ENCODE measurements at regions not wholly inside any gene's neighbourhood (a gene's known extent, or its start where the extent isn't known, plus 50 kb on each side); places are given as distances from the start of the nearest gene placed in this dataset.

GRCh38 chr2:41947701-41948396 lies 100.0 kb upstream of the PKDCC start:
- peaks cover 0 to 3% (median 0%) of the 10 kb centered on the region in 7 donors for H3K9me3 Mint-ChIP-seq
- H3K27ac Mint-ChIP-seq: no peak overlapping the region
- H3K27me3 Mint-ChIP-seq: peaks cover 21 to 51% (median 34%) of the 10 kb centered on the region in 3 donors
- H3K36me3 Mint-ChIP-seq: no peaks in the 10 kb centered on the region
- ATAC-seq (ENCODE audit: low read depth in 2 of 2) (no peak), DNase-seq (no peak)
- H3K4me3 Mint-ChIP-seq: no peak overlapping the region
- peaks cover 6 to 11% (median 9%) of the 10 kb centered on the region in 3 donors for H3K4me1 Mint-ChIP-seq

GRCh38 chr2:41948397-41948763 lies 99.4 kb upstream of the PKDCC start:
- Mint-ChIP-seq H3K27me3 (peaks cover 21 to 47% (median 32%) of the 10 kb centered on the region in 3 donors), H3K27ac (no peak overlapping the region), H3K4me1 (peaks cover 8 to 16% (median 13%) of the 10 kb centered on the region in 3 donors), H3K4me3 (no peak overlapping the region), H3K36me3 (no peaks in the 10 kb centered on the region), H3K9me3 (peaks cover 0 to 3% (median 0%) of the 10 kb centered on the region in 7 donors)
- DNase-seq (no peak), ATAC-seq (ENCODE audit: low read depth in 2 of 2) (no peak)

GRCh38 chr2:41949091-41949882 lies 98.5 kb upstream of the PKDCC start:
- Mint-ChIP-seq H3K27ac (peak overlapping the region in 2 of 6 donors; percentile 41 to 70), H3K27me3 (peaks cover 13 to 38% (median 24%) of the 10 kb centered on the region in 3 donors), H3K4me1 (peaks cover 16 to 24% (median 22%) of the 10 kb centered on the region in 3 donors), H3K9me3 (peaks cover 0 to 3% (median 0%) of the 10 kb centered on the region in 7 donors), H3K4me3 (peak overlapping the region in 1 of 8 donors; percentile 65), H3K36me3 (no peaks in the 10 kb centered on the region)
- DNase-seq: no peak
- ATAC-seq (ENCODE audit: low read depth in 2 of 2): no peak

- Mint-ChIP-seq H3K4me1 (peaks cover 21 to 29% (median 28%) of the 10 kb centered on the region in 3 donors), H3K4me3 (peak overlapping the region in 1 of 8 donors; percentile 44), H3K27me3 (peaks cover 13 to 30% (median 24%) of the 10 kb centered on the region in 3 donors), H3K27ac (no peak overlapping the region), H3K9me3 (peaks cover 0 to 3% (median 0%) of the 10 kb centered on the region in 7 donors), H3K36me3 (no peaks in the 10 kb centered on the region)
- ATAC-seq (ENCODE audit: low read depth in 2 of 2) (no peak), DNase-seq (no peak)
Measured at GRCh38 chr2:41949883-41950665, 97.7 kb upstream of the PKDCC start.

- Mint-ChIP-seq H3K36me3 (no peaks in the 10 kb centered on the region), H3K9me3 (no peaks in the 10 kb centered on the region), H3K4me3 (peak overlapping the region in 1 of 8 donors; percentile 44), H3K27me3 (peaks cover 13 to 28% (median 23%) of the 10 kb centered on the region in 3 donors), H3K27ac (peak overlapping the region in 1 of 6 donors; percentile 63), H3K4me1 (peaks cover 26 to 35% (median 34%) of the 10 kb centered on the region in 3 donors)
- DNase-seq (no peak), ATAC-seq (ENCODE audit: low read depth in 2 of 2) (no peak)
Measured at GRCh38 chr2:41950666-41950960, 97.2 kb upstream of the PKDCC start.

GRCh38 chr2:41954304-41955291 lies 93.2 kb upstream of the PKDCC start:
- ATAC-seq (ENCODE audit: low read depth in 2 of 2) (no peak), DNase-seq (no peak)
- peak overlapping the region in 3 of 6 donors; percentile 31 to 76 (median 36) for H3K27ac Mint-ChIP-seq
- no peaks in the 10 kb centered on the region for H3K36me3 Mint-ChIP-seq
- H3K9me3 Mint-ChIP-seq: peaks cover 0 to under 1% (median 0%) of the 10 kb centered on the region in 7 donors
- H3K4me3 Mint-ChIP-seq: peak overlapping the region in 6 of 8 donors; percentile 33 to 82 (median 54)
- peaks cover 0 to 4% (median 3%) of the 10 kb centered on the region in 3 donors for H3K27me3 Mint-ChIP-seq
- peaks cover 28 to 40% (median 38%) of the 10 kb centered on the region in 3 donors for H3K4me1 Mint-ChIP-seq

- DNase-seq: peak; percentile 49
- peak overlapping the region; percentile 39 to 79 (median 58) for H3K4me3 Mint-ChIP-seq
- no peaks in the 10 kb centered on the region for H3K36me3 Mint-ChIP-seq
- peak; percentile 78 to 81 for ATAC-seq (ENCODE audit: low read depth in 2 of 2)
- peak overlapping the region in 5 of 6 donors; percentile 3 to 91 (median 68) for H3K27ac Mint-ChIP-seq
- peaks cover 2 to 12% (median 9%) of the 10 kb centered on the region in 3 donors for H3K27me3 Mint-ChIP-seq
- peaks cover 0 to 2% (median 0%) of the 10 kb centered on the region in 7 donors for H3K9me3 Mint-ChIP-seq
- H3K4me1 Mint-ChIP-seq: peaks cover 28 to 40% (median 38%) of the 10 kb centered on the region in 3 donors
Measured at GRCh38 chr2:41955316-41956043, 92.3 kb upstream of the PKDCC start.

GRCh38 chr2:41957431-41957830 lies 90.4 kb upstream of the PKDCC start:
- peaks cover 27 to 35% (median 31%) of the 10 kb centered on the region in 3 donors for H3K4me1 Mint-ChIP-seq
- no peak for ATAC-seq (ENCODE audit: low read depth in 2 of 2)
- no peak overlapping the region for H3K4me3 Mint-ChIP-seq
- no peak overlapping the region for H3K27ac Mint-ChIP-seq
- no peak for DNase-seq
- H3K27me3 Mint-ChIP-seq: peaks cover 3 to 16% (median 12%) of the 10 kb centered on the region in 3 donors
- H3K9me3 Mint-ChIP-seq: peaks cover 0 to 2% (median 0%) of the 10 kb centered on the region in 7 donors
- H3K36me3 Mint-ChIP-seq: no peaks in the 10 kb centered on the region

GRCh38 chr2:41958251-41958650 lies 89.6 kb upstream of the PKDCC start:
- H3K27ac Mint-ChIP-seq: no peak overlapping the region
- peaks cover 3 to 16% (median 12%) of the 10 kb centered on the region in 3 donors for H3K27me3 Mint-ChIP-seq
- no peak overlapping the region for H3K4me3 Mint-ChIP-seq
- H3K9me3 Mint-ChIP-seq: peaks cover 0 to 2% (median 0%) of the 10 kb centered on the region in 7 donors
- H3K4me1 Mint-ChIP-seq: peaks cover 21 to 28% (median 23%) of the 10 kb centered on the region in 3 donors
- no peak for DNase-seq
- no peaks in the 10 kb centered on the region for H3K36me3 Mint-ChIP-seq
- no peak for ATAC-seq (ENCODE audit: low read depth in 2 of 2)

- Mint-ChIP-seq H3K9me3 (peaks cover 0 to 2% (median 0%) of the 10 kb centered on the region in 7 donors), H3K4me3 (no peak overlapping the region), H3K36me3 (no peaks in the 10 kb centered on the region), H3K4me1 (peaks cover 16 to 23% (median 18%) of the 10 kb centered on the region in 3 donors), H3K27ac (peak overlapping the region in 1 of 6 donors; percentile 26), H3K27me3 (peaks cover 3 to 16% (median 12%) of the 10 kb centered on the region in 3 donors)
- ATAC-seq (ENCODE audit: low read depth in 2 of 2) (no peak), DNase-seq (no peak)
Measured at GRCh38 chr2:41958775-41959174, 89.0 kb upstream of the PKDCC start.

GRCh38 chr2:41959760-41960159 lies 88.1 kb upstream of the PKDCC start:
- DNase-seq (no peak), ATAC-seq (ENCODE audit: low read depth in 2 of 2) (no peak)
- Mint-ChIP-seq H3K4me1 (peaks cover 11 to 15% (median 12%) of the 10 kb centered on the region in 3 donors), H3K4me3 (no peak overlapping the region), H3K27ac (no peak overlapping the region), H3K27me3 (peaks cover 3 to 25% (median 19%) of the 10 kb centered on the region in 3 donors), H3K36me3 (no peaks in the 10 kb centered on the region), H3K9me3 (peaks cover 0 to 2% (median 0%) of the 10 kb centered on the region in 7 donors)

Data from naive B cell (primary cell).